OCI-LY1 (cell line): ENCODE measurements at regions not wholly inside any gene's neighbourhood (a gene's known extent, or its start where the extent isn't known, plus 50 kb on each side); places are given as distances from the start of the nearest gene placed in this dataset.

ENCODE experiments used
- H2AFZ ChIP-seq: fragments of 200-600 bp; sonication (generic), shearing (Covaris generic); 2 replicates; pipeline ENCODE4 v1.6.0; 2014; ENCODE audit warnings: antibody characterized with exemption, mild to moderate bottlenecking, low read length
- H3F3A ChIP-seq: fragments of 200-600 bp; sonication (generic), shearing (Covaris generic); 2 replicates; pipeline ENCODE4 v1.6.0; 2014; ENCODE audit warnings: mild to moderate bottlenecking, antibody characterized with exemption, low read length, moderate library complexity; ENCODE audit not compliant: insufficient read depth
- H3K27ac ChIP-seq: fragments of 200-600 bp; sonication (generic); 2 replicates; pipeline ENCODE4 v1.5.1; 2014; ENCODE audit warnings: low read length, mixed run types, mild to moderate bottlenecking, low read depth; ENCODE audit not compliant: poor library complexity, severe bottlenecking
- H3K27me3 ChIP-seq: fragments of 200-600 bp; sonication (generic); 2 replicates; pipeline ENCODE4 v1.6.0; 2014; ENCODE audit warnings: antibody characterized with exemption, mild to moderate bottlenecking, low read length, moderate library complexity; ENCODE audit not compliant: insufficient read depth
- H3K36me3 ChIP-seq: fragments of 200-600 bp; sonication (generic); 2 replicates; pipeline ENCODE4 v1.6.1; 2014; ENCODE audit warnings: mild to moderate bottlenecking, antibody characterized with exemption, low read length, moderate library complexity, mixed read lengths; ENCODE audit not compliant: insufficient read depth
- H3K4me1 ChIP-seq: fragments of 200-600 bp; sonication (generic); 2 replicates; pipeline ENCODE4 v1.5.1; 2014; ENCODE audit warnings: mild to moderate bottlenecking, low read length, moderate library complexity; ENCODE audit not compliant: insufficient read depth, severe bottlenecking
- H3K4me2 ChIP-seq: fragments of 200-600 bp; sonication (generic), shearing (Covaris generic); 2 replicates; pipeline ENCODE4 v1.6.1; 2014; ENCODE audit warnings: low read length
- H3K4me3 ChIP-seq: fragments of 200-600 bp; sonication (generic); 2 replicates; pipeline ENCODE4 v1.5.1; 2014; ENCODE audit warnings: low read length, low read depth, mild to moderate bottlenecking, mixed read lengths; ENCODE audit not compliant: poor library complexity, severe bottlenecking
- H3K79me2 ChIP-seq: fragments of 200-600 bp; shearing (Covaris generic); 2 replicates; pipeline ENCODE4 v1.6.1; 2016; ENCODE audit warnings: mixed run types, low read length, mixed read lengths; ENCODE audit not compliant: insufficient read depth
- H3K9ac ChIP-seq: fragments of 200-600 bp; sonication (generic), shearing (Covaris generic); 2 replicates; pipeline ENCODE4 v1.6.1; 2014; ENCODE audit warnings: mild to moderate bottlenecking, low read length, mixed read lengths
- H3K9me2 ChIP-seq: fragments of 200-600 bp; sonication (generic), shearing (Covaris generic); 2 replicates; pipeline ENCODE4 v1.6.1; 2014; ENCODE audit warnings: low read depth, mild to moderate bottlenecking, low read length, mixed read lengths
- H3K9me3 ChIP-seq: fragments of 200-600 bp; shearing (Covaris generic); 2 replicates; pipeline ENCODE4 v1.6.1; 2014; ENCODE audit warnings: low read length, mixed read lengths
- H4K20me1 ChIP-seq: fragments of 200-600 bp; sonication (generic), shearing (Covaris generic); 2 replicates; pipeline ENCODE4 v1.6.0; 2016; ENCODE audit warnings: mild to moderate bottlenecking, low read length; ENCODE audit not compliant: insufficient read depth
- CTCF ChIP-seq: fragments of 200-600 bp; sonication (generic), shearing (Covaris generic); IDR thresholded peaks from 2 replicates; pipeline ENCODE4 v1.5.1; 2017; ENCODE audit warnings: mild to moderate bottlenecking, antibody characterized with exemption, low read length, moderate library complexity, mixed read lengths
- EZH2 ChIP-seq: fragments of 200-600 bp; sonication (generic), shearing (Covaris generic); IDR thresholded peaks from 2 replicates; pipeline ENCODE4 v1.8.0; 2017; ENCODE audit warnings: borderline replicate concordance, mixed run types, mild to moderate bottlenecking, antibody characterized with exemption, low read length, moderate library complexity, mixed read lengths

DNA sequence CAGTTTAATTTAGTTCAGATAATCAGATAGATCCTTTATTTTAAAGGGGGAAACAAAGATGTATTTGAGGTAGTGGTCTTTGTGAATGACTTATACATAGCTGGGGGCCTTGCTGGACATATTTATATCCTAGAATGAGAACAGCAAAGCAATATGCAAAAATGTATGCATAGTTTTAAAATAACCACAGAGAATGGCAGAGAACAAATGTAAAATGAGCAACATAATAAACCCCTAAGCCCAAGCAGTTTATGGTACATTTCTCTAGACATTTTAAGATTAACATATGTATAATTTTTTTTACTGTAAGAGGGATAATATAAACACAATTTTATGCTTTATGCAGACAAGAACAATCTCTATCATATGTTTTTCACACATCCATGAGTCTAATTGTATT lies 434.2 kb upstream of the SMIM31 start:
- no peak overlapping the region for H3K4me3 ChIP-seq
- H3K27ac ChIP-seq: no peak overlapping the region
- H3K4me2 ChIP-seq: no peak overlapping the region
- no peaks in the 10 kb centered on the region for H3K36me3 ChIP-seq
- H3K4me1 ChIP-seq: no peaks in the 10 kb centered on the region
- TF ChIP-seq CTCF (no peak), EZH2 (no peak)
- no peak overlapping the region for H3K9ac ChIP-seq
- no peaks in the 10 kb centered on the region for H4K20me1 ChIP-seq
- H3K27me3 ChIP-seq: no peaks in the 10 kb centered on the region
- no peak overlapping the region for H2AFZ ChIP-seq
- H3F3A ChIP-seq: no peaks in the 10 kb centered on the region
- no peaks in the 10 kb centered on the region for H3K79me2 ChIP-seq
- no peaks in the 10 kb centered on the region for H3K9me2 ChIP-seq
- H3K9me3 ChIP-seq: no peaks in the 10 kb centered on the region

DNA sequence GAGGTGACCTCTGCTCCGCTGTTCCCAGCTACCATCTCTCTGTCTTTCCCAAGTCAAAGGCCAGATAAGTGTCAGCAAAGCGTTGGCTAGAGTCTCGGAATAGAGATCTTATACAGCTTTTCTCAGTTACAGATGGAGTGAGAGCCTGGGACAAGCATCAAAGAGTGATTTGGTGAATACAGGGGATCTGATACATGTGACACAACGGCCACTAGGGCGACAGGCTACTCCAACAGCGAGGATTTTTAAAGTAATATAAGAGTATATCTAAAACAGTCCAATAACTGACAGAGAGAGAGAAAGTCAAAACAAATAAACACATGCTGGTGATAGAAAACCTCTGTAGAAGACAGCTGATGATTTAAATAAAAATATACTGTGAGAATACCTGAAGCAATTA lies 433.1 kb upstream of the SMIM31 start:
- Histone ChIP-seq H3K27ac (no peak overlapping the region), H3K4me1 (no peaks in the 10 kb centered on the region), H3K79me2 (no peaks in the 10 kb centered on the region), H3K9me3 (no peaks in the 10 kb centered on the region), H3K36me3 (no peaks in the 10 kb centered on the region), H3K4me2 (no peak overlapping the region), H3K27me3 (no peaks in the 10 kb centered on the region), H3K9me2 (no peaks in the 10 kb centered on the region), H3K9ac (no peak overlapping the region), H4K20me1 (no peaks in the 10 kb centered on the region), H3K4me3 (no peak overlapping the region), H2AFZ (no peak overlapping the region), H3F3A (no peaks in the 10 kb centered on the region)
- TF ChIP-seq EZH2 (no peak), CTCF (no peak)

DNA sequence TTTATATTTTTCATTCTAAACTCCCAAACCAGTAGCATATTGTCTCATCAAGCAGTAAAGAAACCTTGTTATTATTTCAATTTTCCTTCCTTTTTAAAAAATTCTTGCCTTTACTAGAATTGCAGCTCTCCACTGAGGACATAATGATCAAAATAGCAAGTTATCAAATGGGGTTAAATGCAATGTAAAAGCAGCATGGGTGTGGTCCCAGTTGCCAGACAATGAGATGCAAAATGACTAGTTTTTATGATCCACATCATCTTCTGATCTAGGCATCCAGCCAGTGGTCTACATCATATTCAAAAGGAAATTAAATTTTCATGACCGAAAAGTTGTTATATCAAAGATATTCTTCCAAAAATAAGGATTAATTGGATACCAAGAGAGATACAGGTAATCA lies 427.9 kb upstream of the SMIM31 start:
- no peak overlapping the region for H2AFZ ChIP-seq
- H3K4me3 ChIP-seq: no peak overlapping the region
- H3K79me2 ChIP-seq: no peaks in the 10 kb centered on the region
- no peaks in the 10 kb centered on the region for H3K36me3 ChIP-seq
- H3K4me2 ChIP-seq: no peak overlapping the region
- no peak overlapping the region for H3K9ac ChIP-seq
- no peaks in the 10 kb centered on the region for H3K27me3 ChIP-seq
- no peaks in the 10 kb centered on the region for H3F3A ChIP-seq
- no peak for TF ChIP-seq CTCF
- no peak for TF ChIP-seq EZH2
- H3K4me1 ChIP-seq: no peaks in the 10 kb centered on the region
- H4K20me1 ChIP-seq: no peaks in the 10 kb centered on the region
- H3K27ac ChIP-seq: no peak overlapping the region
- no peaks in the 10 kb centered on the region for H3K9me3 ChIP-seq
- no peaks in the 10 kb centered on the region for H3K9me2 ChIP-seq
